ENCODE measurements at regions not wholly inside any gene's neighbourhood (a gene's known extent, or its start where the extent isn't known, plus 50 kb on each side); places are given as distances from the start of the nearest gene placed in this dataset.
"Not testable (repeated sequence)": the region's sequence is repeated elsewhere in the genome, so short reads cannot be mapped to it uniquely, and the experiment has no call there.

DNA sequence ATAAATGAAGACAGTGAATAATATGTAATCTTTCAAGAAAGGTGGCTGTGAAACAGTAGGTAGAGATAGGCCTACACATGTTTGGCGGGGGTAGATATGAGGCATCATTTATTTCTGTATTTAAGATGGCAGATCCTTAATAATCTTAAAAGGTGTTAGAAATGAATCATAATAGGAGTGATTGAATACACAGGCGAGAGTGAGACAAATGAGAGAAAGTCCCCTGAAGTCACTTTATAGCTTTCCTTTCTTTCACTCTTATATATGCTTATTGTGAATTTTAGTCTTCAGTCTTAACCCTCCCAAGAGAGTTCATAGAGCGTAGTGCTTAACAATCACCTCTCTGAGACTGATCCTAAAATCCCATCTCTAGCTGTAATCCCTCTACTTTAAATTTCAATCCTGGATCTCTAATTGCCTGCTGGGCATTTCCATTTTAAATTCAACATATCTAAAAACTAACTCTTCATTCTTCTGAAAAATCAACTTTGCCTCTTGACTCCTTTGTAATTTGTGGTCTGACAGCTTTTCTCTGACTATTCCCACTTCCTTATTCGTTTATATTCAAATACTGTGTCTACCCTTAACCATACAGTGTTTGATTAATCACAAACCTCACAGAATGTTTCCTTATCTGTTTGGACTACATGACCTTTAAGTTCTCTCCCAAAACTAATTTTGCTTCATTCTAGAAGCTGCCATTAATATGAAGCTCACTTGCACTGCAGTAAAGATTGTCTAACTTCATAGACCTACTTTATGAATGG lies 463.7 kb upstream of the FSIP2 start:
- no peak for DNase-seq

GRCh38 chr2:185275979-185276378 lies 462.6 kb upstream of the FSIP2 start:
- not testable (repeated sequence) for DNase-seq

DNA sequence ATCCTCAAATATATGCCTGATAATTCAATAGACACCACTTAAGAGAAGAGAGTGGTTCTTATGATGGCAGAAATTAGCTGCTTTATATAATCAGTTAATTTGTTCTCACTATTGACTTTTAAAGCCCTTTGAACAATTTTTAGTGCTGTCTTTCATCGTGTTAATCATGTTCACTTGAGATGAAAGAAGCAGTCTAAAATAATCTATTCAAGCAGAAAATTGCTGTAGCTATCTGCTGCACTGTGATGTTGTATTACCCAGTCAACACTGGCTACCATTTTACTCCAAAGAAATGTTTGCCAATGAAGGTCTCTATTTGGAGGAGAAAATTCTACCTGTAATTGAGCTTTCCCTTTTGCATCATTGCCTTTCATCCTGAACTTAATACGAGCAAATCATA lies 459.8 kb upstream of the FSIP2 start:
- DNase-seq, result peak; percentile 70

DNA sequence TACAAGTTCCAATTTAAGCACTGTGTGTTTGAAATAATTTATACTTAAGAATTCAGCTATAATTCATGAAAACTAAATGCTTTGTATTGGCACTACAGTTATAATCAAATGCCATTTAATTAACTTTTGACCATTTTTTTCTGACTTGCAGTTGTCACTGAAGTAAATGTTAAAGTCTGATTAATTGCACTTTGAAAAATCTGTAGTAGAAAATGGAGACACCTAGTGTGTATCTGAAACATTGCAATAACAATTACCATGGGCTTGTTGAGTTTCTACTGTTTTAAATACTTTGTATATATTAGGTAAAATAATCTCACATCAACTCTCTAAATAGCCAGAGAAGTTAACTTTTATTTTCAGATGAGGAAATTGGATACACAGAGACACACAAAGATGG lies 458.6 kb upstream of the FSIP2 start:
- no peak for DNase-seq

DNA sequence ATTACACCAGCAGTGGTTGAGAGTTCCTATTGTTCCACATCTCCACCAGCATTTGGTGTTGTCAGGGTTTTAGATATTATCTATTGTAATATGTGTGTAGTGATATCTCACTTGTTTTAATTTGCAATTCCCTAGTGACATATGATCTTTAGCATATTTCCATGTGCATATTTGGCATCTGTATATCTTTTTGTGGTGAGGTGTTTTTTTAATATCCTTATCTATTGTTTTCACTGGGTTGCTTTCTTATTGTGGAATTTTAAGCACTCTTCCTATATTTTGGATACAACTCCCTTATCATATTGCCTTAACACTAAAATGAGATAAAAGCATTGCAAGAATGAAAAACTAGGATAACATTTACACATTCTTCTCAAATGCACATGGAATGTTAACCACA lies 453.9 kb upstream of the FSIP2 start:
- no peak for DNase-seq

GRCh38 chr2:185290012-185290411 lies 448.6 kb upstream of the FSIP2 start:
- DNase-seq, result not testable (repeated sequence)

- DNase-seq, result no peak
These were observed 447.5 kb upstream of the FSIP2 start for GRCh38 chr2:185291035-185291647.

GRCh38 chr2:185299867-185300266 lies 438.7 kb upstream of the FSIP2 start:
- DNase-seq, result no peak

DNA sequence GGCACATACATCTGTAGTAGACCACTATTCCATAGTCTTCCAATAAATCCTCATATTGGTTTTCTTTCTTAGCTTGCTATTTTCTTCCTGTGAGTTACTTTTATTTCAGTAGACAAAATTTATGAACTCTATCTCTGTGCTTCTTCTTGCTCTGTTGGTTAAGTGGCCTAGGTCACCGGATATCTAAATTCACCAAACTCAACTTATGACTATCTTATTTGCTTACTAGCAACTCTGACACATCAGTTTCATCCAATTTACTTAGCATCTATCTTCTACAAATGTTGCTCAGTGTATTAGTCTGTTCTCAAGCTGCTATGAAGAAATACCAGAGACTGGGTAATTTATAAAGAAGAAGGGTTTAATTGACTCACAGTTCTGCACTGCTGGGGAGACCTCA lies 432.5 kb upstream of the FSIP2 start:
- DNase-seq, result no peak

DNA sequence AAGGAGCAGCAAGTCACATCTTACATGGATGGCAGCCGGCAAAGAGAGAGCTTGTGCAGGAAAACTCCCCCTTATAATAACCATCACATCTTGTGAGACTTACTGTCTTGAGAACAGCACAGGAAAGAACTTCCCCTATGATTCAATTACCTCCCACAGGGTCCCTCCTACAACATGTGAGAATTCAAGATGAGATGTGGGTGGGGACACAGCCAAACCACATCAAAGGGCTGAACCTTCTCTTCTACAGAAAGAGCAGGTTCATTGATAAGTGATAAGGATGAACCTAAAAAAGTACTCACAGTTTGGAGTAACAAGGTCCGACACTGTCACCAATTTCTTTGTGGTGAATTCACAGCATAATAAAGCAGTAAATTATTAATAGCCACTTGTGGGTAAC lies 422.2 kb upstream of the FSIP2 start:
- DNase-seq, result no peak

- no peak for DNase-seq
These were observed 420.3 kb upstream of the FSIP2 start for GRCh38 chr2:185318271-185318724.

- no peak for DNase-seq
These were observed 402.7 kb upstream of the FSIP2 start for GRCh38 chr2:185335879-185336278.

- no peak for DNase-seq
These were observed 401.6 kb upstream of the FSIP2 start for GRCh38 chr2:185337033-185337432.

GRCh38 chr2:185338104-185338503 lies 400.5 kb upstream of the FSIP2 start:
- no peak for DNase-seq

DNA sequence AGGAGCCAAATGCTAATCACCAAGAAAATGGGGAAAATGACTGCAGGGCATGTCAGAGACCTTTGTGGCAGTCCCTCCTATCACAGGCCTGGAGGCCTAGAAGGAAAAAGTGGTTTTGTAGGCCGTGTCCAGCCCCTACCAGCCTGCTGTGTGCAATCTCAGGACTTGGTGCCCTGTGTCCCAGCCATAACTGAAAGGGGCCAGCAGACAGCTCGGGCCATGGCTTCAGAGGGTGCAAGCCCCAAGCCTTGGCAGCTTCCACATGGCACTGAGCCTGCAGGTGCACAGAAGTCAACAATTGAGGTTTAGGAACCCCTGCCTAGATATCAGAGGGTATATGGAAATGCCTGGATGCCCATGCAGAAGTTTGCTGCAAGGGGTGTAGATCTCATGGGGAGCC lies 391.2 kb upstream of the FSIP2 start:
- no peak for DNase-seq

GRCh38 chr2:185360776-185361175 lies 377.8 kb upstream of the FSIP2 start:
- DNase-seq, result no peak

DNA sequence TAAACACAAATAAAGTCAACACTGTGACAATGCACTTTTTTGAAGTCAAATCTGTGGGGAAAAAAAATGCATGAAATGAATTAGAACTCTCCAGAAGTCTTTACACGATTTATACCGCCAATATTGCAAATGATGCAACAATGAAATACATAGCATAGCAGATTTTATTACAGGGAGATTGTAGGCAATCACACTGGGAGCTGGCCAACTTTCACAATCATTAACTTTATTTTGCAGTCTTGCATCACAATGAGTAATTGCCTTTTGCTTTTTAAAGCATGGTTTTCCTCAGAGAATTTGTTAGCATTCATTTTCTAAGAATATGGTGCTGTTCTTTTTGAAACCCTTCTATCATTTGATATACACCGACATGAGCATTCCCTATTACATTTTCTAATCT lies 366.4 kb upstream of the FSIP2 start:
- no peak for DNase-seq

DNA sequence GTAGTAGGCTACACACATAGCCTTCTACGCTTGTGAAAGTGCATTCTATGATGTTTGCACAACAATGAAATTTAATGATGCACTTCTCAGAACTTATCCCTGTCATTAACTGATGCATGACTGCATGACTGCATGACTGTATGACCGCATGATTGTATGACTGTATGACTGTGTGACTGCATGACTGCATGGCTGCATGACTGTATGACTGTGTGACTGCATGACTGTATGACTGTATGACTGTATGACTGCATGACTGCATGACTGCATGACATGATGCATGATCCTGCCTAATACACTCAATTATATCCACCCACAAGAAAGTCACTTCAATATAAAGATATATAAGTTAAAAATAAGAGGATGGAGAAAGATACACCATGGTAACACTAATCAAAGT lies 365.4 kb upstream of the FSIP2 start:
- no peak for DNase-seq

DNA sequence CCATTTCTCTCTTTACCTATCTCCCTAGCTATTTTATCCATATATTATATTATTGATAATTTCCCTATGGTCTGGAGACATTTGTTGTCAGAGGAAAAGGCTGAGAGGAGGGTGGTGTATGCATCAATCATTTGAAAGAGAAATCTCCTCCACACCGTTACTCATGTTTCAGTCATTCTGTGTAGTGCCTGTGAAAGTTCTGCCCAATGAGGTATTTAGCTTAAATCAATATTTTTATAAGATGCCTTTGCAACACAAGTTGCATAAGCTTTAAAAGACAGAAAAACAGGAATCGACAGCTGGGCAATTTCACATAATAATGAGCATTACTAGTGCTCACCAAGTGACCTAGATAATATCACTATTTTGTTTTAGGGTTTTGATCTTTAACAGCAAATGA lies 363.7 kb upstream of the FSIP2 start:
- no peak for DNase-seq

GRCh38 chr2:185375731-185376130 lies 362.9 kb upstream of the FSIP2 start:
- DNase-seq, result no peak

DNA sequence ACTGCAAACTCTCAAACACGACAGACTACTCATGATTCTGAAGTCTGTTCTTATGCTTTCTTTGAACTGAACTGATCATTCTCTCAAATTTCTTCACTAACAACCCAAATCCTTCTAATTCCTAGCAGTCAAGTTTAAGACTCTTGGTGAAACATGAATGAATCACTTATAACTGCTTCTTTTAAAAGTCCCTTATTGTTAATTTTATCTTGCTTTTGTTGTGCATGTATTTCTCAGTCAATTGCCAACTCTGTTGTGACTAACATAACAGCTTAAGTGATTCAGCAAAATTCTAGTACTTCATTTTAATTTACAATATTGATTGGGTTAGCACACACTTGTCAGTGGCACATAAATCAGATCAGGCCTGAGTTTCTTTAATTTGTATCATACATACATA lies 357.0 kb upstream of the FSIP2 start:
- no peak for DNase-seq

DNA sequence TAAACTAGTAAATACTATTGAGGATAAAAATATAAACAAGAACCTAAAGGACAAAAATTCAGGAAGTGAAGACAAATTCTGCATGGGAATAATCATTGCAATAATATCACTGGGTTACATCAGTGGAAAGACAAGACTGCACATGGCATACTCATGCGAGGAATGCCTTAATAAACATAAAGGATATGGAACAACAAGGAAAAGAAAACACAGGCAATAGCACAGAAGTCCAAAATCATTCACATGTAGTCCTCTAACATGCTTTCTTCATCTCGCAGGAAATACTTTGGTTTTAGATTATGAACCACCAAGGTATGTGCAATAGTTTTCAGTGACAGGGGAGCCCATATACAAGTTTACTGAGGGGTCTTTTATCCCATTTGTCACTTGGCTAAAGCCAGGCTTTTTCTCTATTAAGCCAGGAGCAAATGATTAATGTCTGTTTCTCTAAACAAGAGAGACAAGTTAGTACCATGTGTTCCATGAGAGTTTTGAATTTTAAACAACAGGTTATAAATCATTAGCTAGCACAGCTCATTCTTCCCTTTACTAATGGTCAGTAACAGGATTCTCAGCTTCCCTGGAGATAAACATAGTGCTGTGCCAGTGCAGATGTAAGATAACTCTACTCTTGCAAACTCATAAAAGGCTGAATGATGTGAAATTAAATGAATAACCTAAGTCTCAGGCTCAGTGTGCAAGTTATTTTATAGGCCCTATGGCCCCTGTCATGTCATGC lies 353.6 kb upstream of the FSIP2 start:
- DNase-seq, result no peak

DNA sequence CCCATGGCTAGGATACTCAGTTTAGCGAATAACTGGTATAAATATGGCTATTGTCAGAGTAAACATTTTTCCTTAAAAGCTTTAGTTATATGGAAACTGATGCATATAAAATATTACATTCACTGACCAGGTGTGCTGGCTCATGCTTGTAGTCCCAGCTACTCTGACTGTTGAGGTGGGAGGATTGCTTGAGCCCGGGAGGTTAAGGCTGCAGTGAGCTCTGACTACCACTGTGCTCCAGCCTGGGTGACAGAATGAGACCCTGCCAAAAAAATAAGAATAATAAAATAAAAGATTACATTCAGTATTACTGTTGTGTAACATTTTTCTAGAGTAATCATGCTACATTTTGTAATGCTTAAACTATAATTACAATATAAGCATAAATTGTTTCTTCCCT lies 350.4 kb upstream of the FSIP2 start:
- no peak for DNase-seq

- DNase-seq, result no peak
These were observed 347.1 kb upstream of the FSIP2 start for GRCh38 chr2:185391543-185391942.
